WTC11 (cell line): ENCODE measurements at regions not wholly inside any gene's neighbourhood (a gene's known extent, or its start where the extent isn't known, plus 50 kb on each side); places are given as distances from the start of the nearest gene placed in this dataset.

ENCODE experiments used
- ATF2 ChIP-seq: sonication (generic); formaldehyde crosslinking; IDR thresholded peaks from 2 replicates; pipeline ENCODE4 v1.8.1; 2022; ENCODE audit warnings: low read depth, missing genetic modification reagents, borderline replicate concordance
- CREB1 ChIP-seq: sonication (generic); formaldehyde crosslinking; IDR thresholded peaks from 2 replicates; pipeline ENCODE4 v1.8.0; 2023; ENCODE audit warnings: mild to moderate bottlenecking, missing genetic modification reagents
- ELF4 ChIP-seq: sonication (generic); formaldehyde crosslinking; IDR thresholded peaks from 2 replicates; pipeline ENCODE4 v1.8.1; 2022; ENCODE audit warnings: low read depth, mild to moderate bottlenecking, moderate library complexity, missing genetic modification reagents
- GABPB1 ChIP-seq: sonication (generic); formaldehyde crosslinking; IDR thresholded peaks from 2 replicates; pipeline ENCODE4 v1.8.1; 2023; ENCODE audit warnings: mild to moderate bottlenecking, missing genetic modification reagents
- NR1H2 ChIP-seq: sonication (generic); formaldehyde crosslinking; IDR thresholded peaks from 2 replicates; pipeline ENCODE4 v1.9.0; 2021; ENCODE audit warnings: mild to moderate bottlenecking, moderate library complexity, missing genetic modification reagents
- PREB ChIP-seq: sonication (generic); formaldehyde crosslinking; IDR thresholded peaks from 2 replicates; pipeline ENCODE4 v1.8.1; 2022; ENCODE audit warnings: mild to moderate bottlenecking, missing genetic modification reagents, moderate library complexity, borderline replicate concordance
- SP1 ChIP-seq: sonication (generic); formaldehyde crosslinking; conservative IDR thresholded peaks from 2 replicates; pipeline ENCODE4 v1.8.1; 2022; ENCODE audit warnings: missing genetic modification reagents
- TEAD4 ChIP-seq: sonication (generic); formaldehyde crosslinking; IDR thresholded peaks from 2 replicates; pipeline ENCODE4 v1.8.0; 2022; ENCODE audit warnings: mild to moderate bottlenecking, missing genetic modification reagents
- USF1 ChIP-seq: sonication (generic); formaldehyde crosslinking; IDR thresholded peaks from 2 replicates; pipeline ENCODE4 v1.8.0; 2022; ENCODE audit warnings: mild to moderate bottlenecking, missing genetic modification reagents
- ZNF232 ChIP-seq: sonication (generic); formaldehyde crosslinking; IDR thresholded peaks from 2 replicates; pipeline ENCODE4 v1.8.0; 2022; ENCODE audit warnings: mild to moderate bottlenecking, missing genetic modification reagents
- ZNF416 ChIP-seq: fragments of 250-450 bp; sonication (Bioruptor Pico); IDR thresholded peaks from 2 replicates; pipeline ENCODE4 v1.9.0; 2021; ENCODE audit warnings: mild to moderate bottlenecking, inconsistent platforms
- TF ChIP-seq, protein P1 (sequence below): fragments of 200-600 bp; IDR thresholded peaks from 2 replicates; pipeline ENCODE4 v1.8.0; 2022; ENCODE audit warnings: antibody characterized with exemption
- TF ChIP-seq, protein P2 (sequence below): sonication (generic); formaldehyde crosslinking; IDR thresholded peaks from 2 replicates; pipeline ENCODE4 v1.8.0; 2022; ENCODE audit warnings: mild to moderate bottlenecking, missing genetic modification reagents
- TF ChIP-seq, protein P3 (sequence below): sonication (generic); formaldehyde crosslinking; IDR thresholded peaks from 2 replicates; pipeline ENCODE4 v1.8.1; 2023; ENCODE audit warnings: mild to moderate bottlenecking, moderate library complexity, missing genetic modification reagents

DNA sequence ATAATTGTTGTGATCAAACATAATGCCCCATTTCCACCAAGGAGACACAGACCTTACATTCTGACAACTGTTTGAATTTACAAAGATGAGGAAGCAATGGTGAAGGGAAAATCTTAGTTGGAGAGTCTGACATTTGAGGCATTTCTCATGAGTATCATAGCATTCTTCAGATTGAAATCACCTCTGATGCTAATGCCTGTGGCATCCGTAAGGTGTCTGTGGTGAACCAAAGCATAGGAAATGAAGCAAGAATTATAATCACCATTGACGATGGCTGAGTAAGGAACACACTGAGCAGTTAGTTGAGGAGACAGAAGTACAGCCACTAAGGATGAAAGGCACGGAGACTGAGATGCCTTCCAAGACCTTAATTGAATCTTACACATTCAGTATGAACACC lies 575.7 kb downstream of the TRIML1 start:
- TF ChIP-seq NR1H2 (CRISPR knock-in tag) = no peak
- TF ChIP-seq, protein P1, sequence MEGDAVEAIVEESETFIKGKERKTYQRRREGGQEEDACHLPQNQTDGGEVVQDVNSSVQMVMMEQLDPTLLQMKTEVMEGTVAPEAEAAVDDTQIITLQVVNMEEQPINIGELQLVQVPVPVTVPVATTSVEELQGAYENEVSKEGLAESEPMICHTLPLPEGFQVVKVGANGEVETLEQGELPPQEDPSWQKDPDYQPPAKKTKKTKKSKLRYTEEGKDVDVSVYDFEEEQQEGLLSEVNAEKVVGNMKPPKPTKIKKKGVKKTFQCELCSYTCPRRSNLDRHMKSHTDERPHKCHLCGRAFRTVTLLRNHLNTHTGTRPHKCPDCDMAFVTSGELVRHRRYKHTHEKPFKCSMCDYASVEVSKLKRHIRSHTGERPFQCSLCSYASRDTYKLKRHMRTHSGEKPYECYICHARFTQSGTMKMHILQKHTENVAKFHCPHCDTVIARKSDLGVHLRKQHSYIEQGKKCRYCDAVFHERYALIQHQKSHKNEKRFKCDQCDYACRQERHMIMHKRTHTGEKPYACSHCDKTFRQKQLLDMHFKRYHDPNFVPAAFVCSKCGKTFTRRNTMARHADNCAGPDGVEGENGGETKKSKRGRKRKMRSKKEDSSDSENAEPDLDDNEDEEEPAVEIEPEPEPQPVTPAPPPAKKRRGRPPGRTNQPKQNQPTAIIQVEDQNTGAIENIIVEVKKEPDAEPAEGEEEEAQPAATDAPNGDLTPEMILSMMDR = no peak
- no peak for TF ChIP-seq ATF2 (CRISPR knock-in tag)
- TF ChIP-seq, protein P2, sequence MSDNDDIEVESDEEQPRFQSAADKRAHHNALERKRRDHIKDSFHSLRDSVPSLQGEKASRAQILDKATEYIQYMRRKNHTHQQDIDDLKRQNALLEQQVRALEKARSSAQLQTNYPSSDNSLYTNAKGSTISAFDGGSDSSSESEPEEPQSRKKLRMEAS = no peak
- no peak for TF ChIP-seq CREB1 (CRISPR knock-in tag)
- TF ChIP-seq GABPB1 (CRISPR knock-in tag) = no peak
- TF ChIP-seq ZNF416 = no peak
- TF ChIP-seq ZNF232 (CRISPR knock-in tag) = no peak
- no peak for TF ChIP-seq SP1 (CRISPR knock-in tag)
- no peak for TF ChIP-seq ELF4 (CRISPR knock-in tag)
- no peak for TF ChIP-seq TEAD4 (CRISPR knock-in tag)
- no peak for TF ChIP-seq USF1
- TF ChIP-seq, protein P3, sequence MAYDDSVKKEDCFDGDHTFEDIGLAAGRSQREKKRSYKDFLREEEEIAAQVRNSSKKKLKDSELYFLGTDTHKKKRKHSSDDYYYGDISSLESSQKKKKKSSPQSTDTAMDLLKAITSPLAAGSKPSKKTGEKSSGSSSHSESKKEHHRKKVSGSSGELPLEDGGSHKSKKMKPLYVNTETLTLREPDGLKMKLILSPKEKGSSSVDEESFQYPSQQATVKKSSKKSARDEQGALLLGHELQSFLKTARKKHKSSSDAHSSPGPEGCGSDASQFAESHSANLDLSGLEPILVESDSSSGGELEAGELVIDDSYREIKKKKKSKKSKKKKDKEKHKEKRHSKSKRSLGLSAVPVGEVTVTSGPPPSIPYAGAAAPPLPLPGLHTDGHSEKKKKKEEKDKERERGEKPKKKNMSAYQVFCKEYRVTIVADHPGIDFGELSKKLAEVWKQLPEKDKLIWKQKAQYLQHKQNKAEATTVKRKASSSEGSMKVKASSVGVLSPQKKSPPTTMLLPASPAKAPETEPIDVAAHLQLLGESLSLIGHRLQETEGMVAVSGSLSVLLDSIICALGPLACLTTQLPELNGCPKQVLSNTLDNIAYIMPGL (CRISPR knock-in tag) = no peak
- no peak for TF ChIP-seq PREB
